H1 (cell line): ENCODE measurements at regions not wholly inside any gene's neighbourhood (a gene's known extent, or its start where the extent isn't known, plus 50 kb on each side); places are given as distances from the start of the nearest gene placed in this dataset.

Experiments
- BRCA1 ChIP-seq: IDR thresholded peaks from 2 replicates; pipeline ENCODE4 v1.6.1; 2012; ENCODE audit warnings: low read depth, low read length, improper control_type of control experiment
- CEBPB ChIP-seq: IDR thresholded peaks from 2 replicates; pipeline ENCODE4 v1.6.1; 2012; ENCODE audit warnings: low read depth, low read length
- EZH2 ChIP-seq: fragments of 200-600 bp; sonication (generic); IDR thresholded peaks from 2 replicates; pipeline ENCODE4 v1.7.1; 2012; ENCODE audit warnings: low read depth, mild to moderate bottlenecking, moderate library complexity, low read length, inconsistent platforms; ENCODE audit not compliant: severe bottlenecking
- SP4 ChIP-seq: IDR thresholded peaks from 2 replicates; pipeline ENCODE4 v1.6.1; 2012; ENCODE audit warnings: low read length, inconsistent platforms
- SRF ChIP-seq: IDR thresholded peaks from 2 replicates; pipeline ENCODE4 v1.6.1; 2011; ENCODE audit warnings: mild to moderate bottlenecking, low read depth, low read length, moderate library complexity
- TF ChIP-seq, protein P1 (sequence below), 3 experiments: IDR thresholded peaks; 1 replicate in 2 of 3; 2 replicates in 1 of 3; pipeline versions ENCODE4 v1.5.1 to v1.6.1; 2011; ENCODE audit warnings: low read length in 3 of 3, mild to moderate bottlenecking in 3 of 3, inconsistent platforms in 2 of 3, low read depth in 1 of 3, moderate library complexity in 1 of 3; ENCODE audit not compliant: insufficient read depth in 1 of 3; ENCODE audit errors: control extremely low read depth in 1 of 3

DNA sequence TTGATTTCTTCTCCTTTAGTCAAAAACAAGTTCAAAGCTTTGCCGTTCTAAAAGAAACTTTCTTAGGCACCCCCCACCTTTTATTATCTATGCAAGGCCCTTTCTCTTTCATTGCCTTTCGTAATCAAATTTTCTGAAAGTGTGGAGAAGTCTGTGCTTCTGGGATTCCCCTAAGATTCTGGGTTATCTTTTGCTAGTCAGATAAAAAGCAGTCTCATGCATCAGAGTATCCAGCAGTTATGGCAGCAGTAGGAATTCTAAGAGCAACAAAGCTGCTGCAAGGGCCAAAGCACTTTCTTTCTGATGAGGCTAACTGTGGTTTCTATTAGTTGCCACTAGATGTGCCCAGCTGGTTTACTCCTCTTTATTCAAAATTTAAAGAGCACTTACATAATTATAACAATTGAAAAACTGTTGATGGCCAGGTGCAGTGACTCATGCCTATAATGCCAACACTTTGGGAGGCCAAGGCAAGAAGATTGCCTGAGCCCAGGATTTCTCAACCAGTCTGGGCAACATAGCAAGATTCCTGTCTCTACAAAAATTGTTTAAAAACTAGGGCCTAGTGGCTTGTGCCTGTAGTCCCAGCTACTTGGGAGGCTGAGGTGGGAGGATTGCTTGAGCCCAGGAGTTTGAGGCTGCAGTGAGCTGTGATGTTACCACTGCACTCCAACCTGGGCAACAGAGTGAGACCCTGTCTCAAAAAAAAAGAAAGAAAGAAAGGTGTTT is 296.2 kb downstream of the PAPSS1 start:
- TF ChIP-seq, protein P1, sequence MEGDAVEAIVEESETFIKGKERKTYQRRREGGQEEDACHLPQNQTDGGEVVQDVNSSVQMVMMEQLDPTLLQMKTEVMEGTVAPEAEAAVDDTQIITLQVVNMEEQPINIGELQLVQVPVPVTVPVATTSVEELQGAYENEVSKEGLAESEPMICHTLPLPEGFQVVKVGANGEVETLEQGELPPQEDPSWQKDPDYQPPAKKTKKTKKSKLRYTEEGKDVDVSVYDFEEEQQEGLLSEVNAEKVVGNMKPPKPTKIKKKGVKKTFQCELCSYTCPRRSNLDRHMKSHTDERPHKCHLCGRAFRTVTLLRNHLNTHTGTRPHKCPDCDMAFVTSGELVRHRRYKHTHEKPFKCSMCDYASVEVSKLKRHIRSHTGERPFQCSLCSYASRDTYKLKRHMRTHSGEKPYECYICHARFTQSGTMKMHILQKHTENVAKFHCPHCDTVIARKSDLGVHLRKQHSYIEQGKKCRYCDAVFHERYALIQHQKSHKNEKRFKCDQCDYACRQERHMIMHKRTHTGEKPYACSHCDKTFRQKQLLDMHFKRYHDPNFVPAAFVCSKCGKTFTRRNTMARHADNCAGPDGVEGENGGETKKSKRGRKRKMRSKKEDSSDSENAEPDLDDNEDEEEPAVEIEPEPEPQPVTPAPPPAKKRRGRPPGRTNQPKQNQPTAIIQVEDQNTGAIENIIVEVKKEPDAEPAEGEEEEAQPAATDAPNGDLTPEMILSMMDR (IDR thresholded peaks at IDR 0.05; ENCODE audit: control extremely low read depth in 1 of 3, insufficient read depth in 1 of 3, low read depth in 1 of 3, low read length in 3 of 3) = no peak
- TF ChIP-seq SRF (no peak), CEBPB (no peak), BRCA1 (no peak), EZH2 (no peak), SP4 (no peak)
